WTC11 (cell line): ENCODE measurements at regions not wholly inside any gene's neighbourhood (a gene's known extent, or its start where the extent isn't known, plus 50 kb on each side); places are given as distances from the start of the nearest gene placed in this dataset.

Experiments used
- ATAC-seq: fragments of 200-7000 bp; cut with Tn5 transposase; 2 replicates; pipeline ENCODE4 v1.10.0; 2021; ENCODE audit warnings: mild to moderate bottlenecking, moderate library complexity
- CTCF ChIA-PET: fragments of 300-600 bp; sonication (Branson Sonifier 250); formaldehyde crosslinking; loops from one replicate; lab custom pipeline; 2021; ENCODE audit warnings: antibody characterized with exemption; lab: Charles Lee
- POLR2A ChIA-PET: fragments of 350-600 bp; sonication (Branson Sonifier 250); formaldehyde crosslinking; loops from one replicate; lab custom pipeline; 2021; ENCODE audit warnings: antibody characterized with exemption; lab: Charles Lee
- DNase-seq: peaks from one replicate; pipeline ENCODE4 v3.0.0; 2021; ENCODE audit warnings: low spot score
- H3K27ac Mint-ChIP-seq: 2 replicates; pipeline ENCODE4 v1.8.0; 2021; ENCODE audit warnings: mixed read lengths
- H3K27me3 Mint-ChIP-seq: 2 replicates; pipeline ENCODE4 v1.8.0; 2021; ENCODE audit warnings: low read depth, mild to moderate bottlenecking, moderate library complexity, mixed read lengths
- H3K36me3 Mint-ChIP-seq: 2 replicates; pipeline ENCODE4 v1.8.0; 2021; ENCODE audit warnings: mixed read lengths
- H3K4me1 Mint-ChIP-seq: 2 replicates; pipeline ENCODE4 v1.8.0; 2022; ENCODE audit warnings: mixed read lengths
- H3K4me3 Mint-ChIP-seq: 2 replicates; pipeline ENCODE4 v1.8.0; 2021; ENCODE audit warnings: mild to moderate bottlenecking, moderate library complexity, mixed read lengths
- H3K9me3 Mint-ChIP-seq: 2 replicates; pipeline ENCODE4 v1.8.0; 2021; ENCODE audit warnings: mixed read lengths
- ATF1 ChIP-seq: sonication (generic); formaldehyde crosslinking; IDR thresholded peaks from 2 replicates; pipeline ENCODE4 v1.8.1; 2023; ENCODE audit warnings: mild to moderate bottlenecking, moderate library complexity, missing genetic modification reagents
- ETV6 ChIP-seq: sonication (generic); formaldehyde crosslinking; IDR thresholded peaks from 2 replicates; pipeline ENCODE4 v1.8.1; 2022; ENCODE audit warnings: mild to moderate bottlenecking, missing genetic modification reagents
- FOXP1 ChIP-seq: sonication (generic); formaldehyde crosslinking; IDR thresholded peaks from 2 replicates; pipeline ENCODE4 v1.8.0; 2022; ENCODE audit warnings: missing genetic modification reagents, mild to moderate bottlenecking, moderate library complexity, borderline replicate concordance
- GRHL2 ChIP-seq: fragments of 250-450 bp; sonication (Bioruptor Pico); IDR thresholded peaks from 2 replicates; pipeline ENCODE4 v1.8.0; 2022; ENCODE audit warnings: mild to moderate bottlenecking, moderate library complexity; ENCODE audit not compliant: insufficient replicate concordance, severe bottlenecking
- JAZF1 ChIP-seq: fragments of 250-450 bp; sonication (Bioruptor Pico); IDR thresholded peaks from 2 replicates; pipeline ENCODE4 v1.9.0; 2021; ENCODE audit warnings: moderate library complexity, mild to moderate bottlenecking, inconsistent platforms
- JUN ChIP-seq: sonication (generic); formaldehyde crosslinking; IDR thresholded peaks from 2 replicates; pipeline ENCODE4 v1.8.0; 2023; ENCODE audit warnings: mild to moderate bottlenecking, missing genetic modification reagents
- MXD4 ChIP-seq: fragments of 250-450 bp; sonication (Bioruptor Pico); IDR thresholded peaks from 2 replicates; pipeline ENCODE4 v1.8.0; 2021; ENCODE audit warnings: mild to moderate bottlenecking, moderate library complexity, borderline replicate concordance
- NFATC4 ChIP-seq: fragments of 250-450 bp; sonication (Bioruptor Pico); IDR thresholded peaks from 2 replicates; pipeline ENCODE4 v1.9.0; 2021; ENCODE audit warnings: mild to moderate bottlenecking
- NR1H2 ChIP-seq: sonication (generic); formaldehyde crosslinking; IDR thresholded peaks from 2 replicates; pipeline ENCODE4 v1.9.0; 2021; ENCODE audit warnings: mild to moderate bottlenecking, moderate library complexity, missing genetic modification reagents
- NR3C1 ChIP-seq: sonication (generic); formaldehyde crosslinking; conservative IDR thresholded peaks from 2 replicates; pipeline ENCODE4 v1.8.1; 2023; ENCODE audit warnings: low read depth, mild to moderate bottlenecking, missing genetic modification reagents
- RELA ChIP-seq: sonication (generic); formaldehyde crosslinking; IDR thresholded peaks from 2 replicates; pipeline ENCODE4 v1.8.1; 2022; ENCODE audit warnings: missing genetic modification reagents, mild to moderate bottlenecking, borderline replicate concordance
- RORB ChIP-seq: fragments of 250-450 bp; sonication (Bioruptor Pico); IDR thresholded peaks from 2 replicates; pipeline ENCODE4 v1.9.0; 2021; ENCODE audit warnings: mild to moderate bottlenecking
- SP1 ChIP-seq: sonication (generic); formaldehyde crosslinking; conservative IDR thresholded peaks from 2 replicates; pipeline ENCODE4 v1.8.1; 2022; ENCODE audit warnings: missing genetic modification reagents
- TEAD1 ChIP-seq: sonication (generic); formaldehyde crosslinking; IDR thresholded peaks from 2 replicates; pipeline ENCODE4 v1.8.0; 2022; ENCODE audit warnings: mild to moderate bottlenecking, missing genetic modification reagents
- TP53 ChIP-seq: sonication (generic); formaldehyde crosslinking; IDR thresholded peaks from 2 replicates; pipeline ENCODE4 v1.8.1; 2023; ENCODE audit warnings: mild to moderate bottlenecking, missing genetic modification reagents
- ZBTB21 ChIP-seq: sonication (generic); formaldehyde crosslinking; IDR thresholded peaks from 2 replicates; pipeline ENCODE4 v1.8.1; 2023; ENCODE audit warnings: mild to moderate bottlenecking, missing genetic modification reagents, borderline replicate concordance
- ZNF232 ChIP-seq: sonication (generic); formaldehyde crosslinking; IDR thresholded peaks from 2 replicates; pipeline ENCODE4 v1.8.0; 2022; ENCODE audit warnings: mild to moderate bottlenecking, missing genetic modification reagents
- ZNF263 ChIP-seq: sonication (generic); formaldehyde crosslinking; IDR thresholded peaks from 2 replicates; pipeline ENCODE4 v1.8.1; 2022; ENCODE audit warnings: low read depth, mild to moderate bottlenecking, moderate library complexity, missing genetic modification reagents
- ZNF423 ChIP-seq: fragments of 250-450 bp; sonication (Bioruptor Pico); IDR thresholded peaks from 2 replicates; pipeline ENCODE4 v2.1.2; 2022; ENCODE audit warnings: mild to moderate bottlenecking, moderate library complexity
- TF ChIP-seq, protein P1 (sequence below): sonication (generic); formaldehyde crosslinking; IDR thresholded peaks from 2 replicates; pipeline ENCODE4 v1.8.1; 2023; ENCODE audit warnings: mild to moderate bottlenecking, missing genetic modification reagents, moderate library complexity
- TF ChIP-seq, protein P2 (sequence below): sonication (generic); formaldehyde crosslinking; IDR thresholded peaks from 2 replicates; pipeline ENCODE4 v1.8.0; 2023; ENCODE audit warnings: missing genetic modification reagents
- TF ChIP-seq, protein P3 (sequence below): sonication (generic); formaldehyde crosslinking; IDR thresholded peaks from 2 replicates; pipeline ENCODE4 v1.8.1; 2023; ENCODE audit warnings: mild to moderate bottlenecking, missing genetic modification reagents
- TF ChIP-seq, protein P4 (sequence below): sonication (generic); formaldehyde crosslinking; IDR thresholded peaks from 2 replicates; pipeline ENCODE4 v1.8.1; 2022; ENCODE audit warnings: low read depth, mild to moderate bottlenecking, moderate library complexity, missing genetic modification reagents, borderline replicate concordance
- TF ChIP-seq, protein P5 (sequence below): sonication (generic); formaldehyde crosslinking; IDR thresholded peaks from 2 replicates; pipeline ENCODE4 v1.8.1; 2023; ENCODE audit warnings: mild to moderate bottlenecking, moderate library complexity, missing genetic modification reagents
- TF ChIP-seq, protein P6 (sequence below): sonication (generic); formaldehyde crosslinking; IDR thresholded peaks from 2 replicates; pipeline ENCODE4 v1.8.1; 2022; ENCODE audit warnings: mild to moderate bottlenecking, moderate library complexity, missing genetic modification reagents

DNA sequence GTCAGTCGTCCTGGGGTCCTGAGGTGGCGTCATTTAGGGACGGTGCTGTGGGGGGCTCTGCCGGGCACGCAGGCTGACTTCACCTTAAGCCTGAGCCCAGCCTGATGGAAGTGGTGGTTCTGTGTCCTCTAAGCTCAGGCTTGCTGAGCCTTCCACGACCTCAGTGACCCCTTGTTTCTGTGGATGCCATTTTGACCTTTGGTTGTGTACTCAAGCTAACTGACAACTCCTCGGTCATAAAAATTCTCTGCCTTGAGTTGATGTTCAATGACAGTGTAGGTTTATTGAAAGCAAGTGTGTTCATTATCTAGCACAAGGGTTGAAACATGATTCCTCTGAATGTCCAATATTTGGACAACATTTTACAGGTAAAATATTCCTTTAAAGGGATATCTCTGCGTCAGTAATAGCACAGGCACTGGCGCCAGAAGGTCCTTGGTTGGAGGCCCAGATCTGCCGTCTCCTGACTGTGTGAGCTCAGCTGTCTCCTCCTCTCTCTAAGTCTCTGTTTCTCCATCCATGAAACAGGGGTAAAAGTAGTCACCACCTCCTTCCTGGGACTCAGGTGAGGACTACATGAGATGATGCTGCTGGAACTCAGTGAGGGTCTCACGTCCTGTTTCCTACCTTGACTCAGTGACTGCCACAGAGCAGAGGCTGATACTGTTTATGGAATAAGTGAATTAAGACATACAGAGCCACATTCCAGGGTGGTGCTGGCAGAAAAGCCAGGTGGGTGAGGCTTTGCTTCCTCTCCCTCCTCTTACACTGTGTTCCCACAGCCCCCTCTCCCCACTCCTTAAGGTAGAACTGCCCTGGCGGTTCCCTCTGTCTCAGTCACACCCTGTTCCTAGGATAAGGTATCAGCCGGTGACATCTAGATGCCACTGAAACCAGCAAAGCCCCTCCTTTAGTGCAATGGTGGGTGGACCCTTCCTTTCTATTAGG is 75.7 kb downstream of the IRF8 start:
- peaks cover 15% of the 10 kb centered on the region for H3K9me3 Mint-ChIP-seq
- peaks cover 9% of the 10 kb centered on the region for H3K4me1 Mint-ChIP-seq
- no peak overlapping the region for H3K27ac Mint-ChIP-seq
- H3K27me3 Mint-ChIP-seq = no peaks in the 10 kb centered on the region
- TF ChIP-seq TEAD1 (CRISPR knock-in tag) = 0 out of 2 replicates have a peak, but pooled peaks have one; percentile 21
- no peak for TF ChIP-seq RELA (CRISPR knock-in tag)
- no peak for ATAC-seq
- no peak overlapping the region for H3K4me3 Mint-ChIP-seq
- ChIA-PET CTCF (interaction anchor here (1.8 kb wide), 1 partner anchor 155 kb away, joined by 10 read pairs; no protein-coding TSS in a partner anchor), POLR2A (no interaction called here)
- DNase-seq = no peak
- peaks cover 10% of the 10 kb centered on the region for H3K36me3 Mint-ChIP-seq

DNA sequence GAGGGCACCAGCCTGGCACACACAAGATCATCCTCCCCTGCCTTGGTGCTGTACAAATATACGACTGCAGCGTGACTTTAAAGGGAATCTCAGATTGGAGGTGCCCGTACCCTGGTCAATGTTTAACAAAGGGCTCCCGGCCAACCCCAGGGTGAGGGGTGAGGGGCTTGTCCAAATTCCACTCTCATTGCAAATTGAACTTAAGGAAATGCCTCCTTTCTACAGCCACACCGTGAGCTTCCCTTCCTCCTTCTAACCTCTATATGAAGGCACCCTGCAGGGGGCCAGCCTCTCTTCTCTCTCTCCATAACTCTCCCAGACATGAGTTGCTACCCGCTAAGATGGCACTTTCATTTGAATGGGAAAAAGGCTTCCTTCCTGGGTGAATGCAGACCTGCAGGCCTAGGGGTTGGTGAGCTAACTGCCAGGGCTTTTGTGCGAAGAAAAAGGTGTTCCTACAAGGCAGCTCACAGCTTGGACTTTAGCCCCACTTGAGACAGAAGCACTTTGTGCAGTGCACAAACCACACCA is 76.6 kb downstream of the IRF8 start:
- no peak for ATAC-seq
- POLR2A ChIA-PET = interaction anchor here (0.6 kb wide), 1 partner anchor 1805 kb away, joined by 5 read pairs; no protein-coding TSS in a partner anchor
- TF ChIP-seq ZNF263 (CRISPR knock-in tag) = no peak
- TF ChIP-seq, protein P1, sequence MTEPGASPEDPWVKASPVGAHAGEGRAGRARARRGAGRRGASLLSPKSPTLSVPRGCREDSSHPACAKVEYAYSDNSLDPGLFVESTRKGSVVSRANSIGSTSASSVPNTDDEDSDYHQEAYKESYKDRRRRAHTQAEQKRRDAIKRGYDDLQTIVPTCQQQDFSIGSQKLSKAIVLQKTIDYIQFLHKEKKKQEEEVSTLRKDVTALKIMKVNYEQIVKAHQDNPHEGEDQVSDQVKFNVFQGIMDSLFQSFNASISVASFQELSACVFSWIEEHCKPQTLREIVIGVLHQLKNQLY (CRISPR knock-in tag) = no peak
- TF ChIP-seq, protein P2, sequence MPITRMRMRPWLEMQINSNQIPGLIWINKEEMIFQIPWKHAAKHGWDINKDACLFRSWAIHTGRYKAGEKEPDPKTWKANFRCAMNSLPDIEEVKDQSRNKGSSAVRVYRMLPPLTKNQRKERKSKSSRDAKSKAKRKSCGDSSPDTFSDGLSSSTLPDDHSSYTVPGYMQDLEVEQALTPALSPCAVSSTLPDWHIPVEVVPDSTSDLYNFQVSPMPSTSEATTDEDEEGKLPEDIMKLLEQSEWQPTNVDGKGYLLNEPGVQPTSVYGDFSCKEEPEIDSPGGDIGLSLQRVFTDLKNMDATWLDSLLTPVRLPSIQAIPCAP (CRISPR knock-in tag) = no peak
- no peak for TF ChIP-seq SP1 (CRISPR knock-in tag)
- no peak for TF ChIP-seq FOXP1 (CRISPR knock-in tag)
- TF ChIP-seq ETV6 = 0 out of 2 replicates have a peak, but pooled peaks have one; percentile 28
- no peak for TF ChIP-seq JUN (CRISPR knock-in tag)
- no peak for TF ChIP-seq NR3C1 (CRISPR knock-in tag)
- no peak for TF ChIP-seq NFATC4 (CRISPR knock-in tag)
- CTCF ChIA-PET = interaction anchor here (0.9 to 1.8 kb wide), 2 partner anchors 12 to 156 kb away, joined by 5 to 10 read pairs; no protein-coding TSS in a partner anchor
- peaks cover 9% of the 10 kb centered on the region for H3K4me1 Mint-ChIP-seq
- DNase-seq = no peak
- no peak overlapping the region for H3K4me3 Mint-ChIP-seq
- H3K27ac Mint-ChIP-seq = no peak overlapping the region
- H3K27me3 Mint-ChIP-seq = no peaks in the 10 kb centered on the region
- H3K36me3 Mint-ChIP-seq = peaks cover 10% of the 10 kb centered on the region
- peaks cover 15% of the 10 kb centered on the region for H3K9me3 Mint-ChIP-seq

DNA sequence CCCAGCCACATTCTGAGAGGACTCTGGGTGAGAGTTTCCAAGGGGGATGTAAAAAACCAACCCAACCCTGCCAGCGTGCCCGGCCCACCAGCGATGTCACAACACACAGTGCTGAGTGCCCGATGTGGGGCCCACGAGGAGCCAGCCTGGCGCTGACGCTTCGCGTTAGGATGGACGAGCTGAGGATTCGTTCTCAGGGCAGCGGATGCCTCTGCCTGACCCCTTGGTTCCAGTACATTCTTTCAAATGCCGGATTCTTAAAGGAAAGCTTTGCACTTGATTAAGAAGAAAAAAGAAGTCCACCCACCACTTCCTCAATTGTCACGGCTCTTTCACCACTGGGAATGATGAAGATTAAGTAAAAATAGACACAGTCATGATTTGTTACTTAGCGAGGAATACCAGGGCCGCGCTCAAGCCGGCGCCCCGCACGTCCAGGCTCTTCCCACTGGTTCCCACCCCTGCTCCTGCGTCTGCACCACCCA is 79.4 kb downstream of the IRF8 start:
- H3K4me1 Mint-ChIP-seq = peaks cover 9% of the 10 kb centered on the region
- ATAC-seq = no peak
- POLR2A ChIA-PET = no interaction called here
- H3K36me3 Mint-ChIP-seq = peaks cover 10% of the 10 kb centered on the region
- no peak for DNase-seq
- no peak overlapping the region for H3K4me3 Mint-ChIP-seq
- H3K27me3 Mint-ChIP-seq = no peaks in the 10 kb centered on the region
- CTCF ChIA-PET = interaction anchor here (1.0 kb wide), 1 partner anchor 159 kb away, joined by 5 read pairs; no protein-coding TSS in a partner anchor
- no peak overlapping the region for H3K27ac Mint-ChIP-seq
- H3K9me3 Mint-ChIP-seq = peaks cover 10% of the 10 kb centered on the region
- TF ChIP-seq, protein P3, sequence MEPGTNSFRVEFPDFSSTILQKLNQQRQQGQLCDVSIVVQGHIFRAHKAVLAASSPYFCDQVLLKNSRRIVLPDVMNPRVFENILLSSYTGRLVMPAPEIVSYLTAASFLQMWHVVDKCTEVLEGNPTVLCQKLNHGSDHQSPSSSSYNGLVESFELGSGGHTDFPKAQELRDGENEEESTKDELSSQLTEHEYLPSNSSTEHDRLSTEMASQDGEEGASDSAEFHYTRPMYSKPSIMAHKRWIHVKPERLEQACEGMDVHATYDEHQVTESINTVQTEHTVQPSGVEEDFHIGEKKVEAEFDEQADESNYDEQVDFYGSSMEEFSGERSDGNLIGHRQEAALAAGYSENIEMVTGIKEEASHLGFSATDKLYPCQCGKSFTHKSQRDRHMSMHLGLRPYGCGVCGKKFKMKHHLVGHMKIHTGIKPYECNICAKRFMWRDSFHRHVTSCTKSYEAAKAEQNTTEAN = no peak
- TF ChIP-seq, protein P4, sequence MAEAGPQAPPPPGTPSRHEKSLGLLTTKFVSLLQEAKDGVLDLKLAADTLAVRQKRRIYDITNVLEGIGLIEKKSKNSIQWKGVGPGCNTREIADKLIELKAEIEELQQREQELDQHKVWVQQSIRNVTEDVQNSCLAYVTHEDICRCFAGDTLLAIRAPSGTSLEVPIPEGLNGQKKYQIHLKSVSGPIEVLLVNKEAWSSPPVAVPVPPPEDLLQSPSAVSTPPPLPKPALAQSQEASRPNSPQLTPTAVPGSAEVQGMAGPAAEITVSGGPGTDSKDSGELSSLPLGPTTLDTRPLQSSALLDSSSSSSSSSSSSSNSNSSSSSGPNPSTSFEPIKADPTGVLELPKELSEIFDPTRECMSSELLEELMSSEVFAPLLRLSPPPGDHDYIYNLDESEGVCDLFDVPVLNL (CRISPR knock-in tag) = no peak
- TF ChIP-seq TP53 (CRISPR knock-in tag) = no peak
- no peak for TF ChIP-seq ATF1 (CRISPR knock-in tag)
- TF ChIP-seq ZBTB21 (CRISPR knock-in tag) = no peak
- TF ChIP-seq MXD4 = no peak
- TF ChIP-seq, protein P5, sequence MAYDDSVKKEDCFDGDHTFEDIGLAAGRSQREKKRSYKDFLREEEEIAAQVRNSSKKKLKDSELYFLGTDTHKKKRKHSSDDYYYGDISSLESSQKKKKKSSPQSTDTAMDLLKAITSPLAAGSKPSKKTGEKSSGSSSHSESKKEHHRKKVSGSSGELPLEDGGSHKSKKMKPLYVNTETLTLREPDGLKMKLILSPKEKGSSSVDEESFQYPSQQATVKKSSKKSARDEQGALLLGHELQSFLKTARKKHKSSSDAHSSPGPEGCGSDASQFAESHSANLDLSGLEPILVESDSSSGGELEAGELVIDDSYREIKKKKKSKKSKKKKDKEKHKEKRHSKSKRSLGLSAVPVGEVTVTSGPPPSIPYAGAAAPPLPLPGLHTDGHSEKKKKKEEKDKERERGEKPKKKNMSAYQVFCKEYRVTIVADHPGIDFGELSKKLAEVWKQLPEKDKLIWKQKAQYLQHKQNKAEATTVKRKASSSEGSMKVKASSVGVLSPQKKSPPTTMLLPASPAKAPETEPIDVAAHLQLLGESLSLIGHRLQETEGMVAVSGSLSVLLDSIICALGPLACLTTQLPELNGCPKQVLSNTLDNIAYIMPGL (CRISPR knock-in tag) = no peak
- TF ChIP-seq, protein P6, sequence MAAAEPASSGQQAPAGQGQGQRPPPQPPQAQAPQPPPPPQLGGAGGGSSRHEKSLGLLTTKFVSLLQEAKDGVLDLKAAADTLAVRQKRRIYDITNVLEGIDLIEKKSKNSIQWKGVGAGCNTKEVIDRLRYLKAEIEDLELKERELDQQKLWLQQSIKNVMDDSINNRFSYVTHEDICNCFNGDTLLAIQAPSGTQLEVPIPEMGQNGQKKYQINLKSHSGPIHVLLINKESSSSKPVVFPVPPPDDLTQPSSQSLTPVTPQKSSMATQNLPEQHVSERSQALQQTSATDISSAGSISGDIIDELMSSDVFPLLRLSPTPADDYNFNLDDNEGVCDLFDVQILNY (CRISPR knock-in tag) = no peak
- TF ChIP-seq NR1H2 (CRISPR knock-in tag) = no peak
- TF ChIP-seq GRHL2 (CRISPR knock-in tag) = no peak
- TF ChIP-seq ZNF232 (CRISPR knock-in tag) = no peak
- TF ChIP-seq JAZF1 (CRISPR knock-in tag) = no peak
- no peak for TF ChIP-seq ZNF423 (CRISPR knock-in tag)
- no peak for TF ChIP-seq RORB (CRISPR knock-in tag)
